GM18517 (cell line): ENCODE measurements at regions not wholly inside any gene's neighbourhood (a gene's known extent, or its start where the extent isn't known, plus 50 kb on each side); places are given as distances from the start of the nearest gene placed in this dataset.
"Not testable (repeated sequence)": the region's sequence is repeated elsewhere in the genome, so short reads cannot be mapped to it uniquely, and the experiment has no call there.

ENCODE experiments used
- ATAC-seq: cut with Tn5 transposase; IDR thresholded peaks from one replicate; pipeline ENCODE4 v1.9.1; 2021; ENCODE audit warnings: mild to moderate bottlenecking, moderate library complexity; ENCODE audit not compliant: unreplicated experiment

- ATAC-seq: not testable (repeated sequence)
These were observed 110.7 kb downstream of the CRLF3 start for GRCh38 chr17:30713805-30714204.

GRCh38 chr17:30712859-30713258 lies 111.6 kb downstream of the CRLF3 start:
- not testable (repeated sequence) for ATAC-seq

- not testable (repeated sequence) for ATAC-seq
These were observed 112.6 kb downstream of the CRLF3 start for GRCh38 chr17:30711626-30712507.

GRCh38 chr17:30711176-30711575 lies 113.3 kb downstream of the CRLF3 start:
- not testable (repeated sequence) for ATAC-seq

GRCh38 chr17:30710276-30711088 lies 114.0 kb downstream of the CRLF3 start:
- ATAC-seq: not testable (repeated sequence)

- ATAC-seq: not testable (repeated sequence)
These were observed 114.8 kb downstream of the CRLF3 start for GRCh38 chr17:30709561-30710275.

GRCh38 chr17:30709096-30709495 lies 115.4 kb downstream of the CRLF3 start:
- ATAC-seq: not testable (repeated sequence)

GRCh38 chr17:30708241-30709078 lies 116.0 kb downstream of the CRLF3 start:
- ATAC-seq: not testable (repeated sequence)

GRCh38 chr17:30707724-30708240 lies 116.7 kb downstream of the CRLF3 start:
- ATAC-seq: not testable (repeated sequence)

GRCh38 chr17:30706461-30707335 lies 117.8 kb downstream of the CRLF3 start:
- ATAC-seq: not testable (repeated sequence)

GRCh38 chr17:30706004-30706403 lies 118.5 kb downstream of the CRLF3 start:
- not testable (repeated sequence) for ATAC-seq

GRCh38 chr17:30701498-30701989 lies 122.9 kb downstream of the CRLF3 start:
- no peak for ATAC-seq

GRCh38 chr17:30700833-30701232 lies 123.7 kb downstream of the CRLF3 start:
- not testable (repeated sequence) for ATAC-seq

- ATAC-seq: not testable (repeated sequence)
These were observed 126.7 kb downstream of the CRLF3 start for GRCh38 chr17:30697619-30698460.

GRCh38 chr17:30696234-30696633 lies 128.3 kb downstream of the CRLF3 start:
- ATAC-seq: no peak

GRCh38 chr17:30695265-30695811 lies 129.2 kb downstream of the CRLF3 start:
- ATAC-seq: not testable (repeated sequence)

GRCh38 chr17:30693772-30694171 lies 130.7 kb downstream of the CRLF3 start:
- ATAC-seq: not testable (repeated sequence)
